ENCODE measurements at regions not wholly inside any gene's neighbourhood (a gene's known extent, or its start where the extent isn't known, plus 50 kb on each side); places are given as distances from the start of the nearest gene placed in this dataset.
A peak's percentile ranks its signal among the peaks of the same experiment; 100 is the strongest.

DNA sequence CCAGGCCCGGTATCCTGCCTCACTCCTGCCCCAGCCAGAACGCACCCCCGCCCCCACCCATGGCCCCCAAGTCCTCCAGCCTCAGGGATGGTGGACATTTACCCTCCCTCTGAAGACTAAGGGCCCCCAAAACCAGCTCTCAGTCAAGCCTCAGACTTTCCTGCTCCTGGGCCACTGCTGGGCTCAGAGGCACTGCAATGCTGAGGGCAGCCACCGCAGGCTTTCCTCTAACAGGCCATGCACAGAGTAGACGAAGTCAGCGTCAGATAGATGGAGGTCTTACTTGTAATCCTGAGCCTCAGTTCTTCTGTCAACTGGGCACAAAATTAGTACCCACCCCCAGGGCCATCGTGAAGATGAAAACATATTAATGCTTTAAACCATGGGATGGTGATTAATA, 92.6 kb downstream of the TTC32 start:
- DNase-seq (ENCODE audit: low read depth): no peak

GRCh38 chr2:19807866-19808265, 93.9 kb downstream of the TTC32 start:
- no peak for DNase-seq (ENCODE audit: low read depth)

- no peak for DNase-seq (ENCODE audit: low read depth)
Measured at GRCh38 chr2:19807346-19807745, 94.4 kb downstream of the TTC32 start.

- no peak for DNase-seq (ENCODE audit: low read depth)
Measured at GRCh38 chr2:19806591-19806990, 95.2 kb downstream of the TTC32 start.

GRCh38 chr2:19806131-19806530, 95.7 kb downstream of the TTC32 start:
- no peak for DNase-seq (ENCODE audit: low read depth)

DNA sequence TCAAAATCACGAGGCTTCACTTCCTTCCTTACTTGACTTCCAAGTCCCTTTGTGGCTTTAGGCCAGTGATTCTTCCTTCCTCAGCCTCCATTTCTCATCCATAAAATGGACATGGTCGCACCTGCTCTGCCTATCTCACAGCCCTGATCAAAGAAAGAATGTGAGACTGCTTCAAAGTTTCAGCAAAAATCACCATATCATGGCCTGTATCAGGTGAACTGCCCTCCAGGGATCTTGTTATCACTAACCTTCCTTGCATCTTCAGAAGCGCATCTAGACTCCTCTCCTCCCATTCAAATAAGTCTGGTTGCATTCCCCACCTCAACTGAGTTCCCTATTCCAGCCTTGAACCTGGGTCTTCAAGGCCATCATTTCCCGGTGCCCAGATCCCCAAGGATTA, 96.5 kb downstream of the TTC32 start:
- DNase-seq (ENCODE audit: low read depth): no peak

DNA sequence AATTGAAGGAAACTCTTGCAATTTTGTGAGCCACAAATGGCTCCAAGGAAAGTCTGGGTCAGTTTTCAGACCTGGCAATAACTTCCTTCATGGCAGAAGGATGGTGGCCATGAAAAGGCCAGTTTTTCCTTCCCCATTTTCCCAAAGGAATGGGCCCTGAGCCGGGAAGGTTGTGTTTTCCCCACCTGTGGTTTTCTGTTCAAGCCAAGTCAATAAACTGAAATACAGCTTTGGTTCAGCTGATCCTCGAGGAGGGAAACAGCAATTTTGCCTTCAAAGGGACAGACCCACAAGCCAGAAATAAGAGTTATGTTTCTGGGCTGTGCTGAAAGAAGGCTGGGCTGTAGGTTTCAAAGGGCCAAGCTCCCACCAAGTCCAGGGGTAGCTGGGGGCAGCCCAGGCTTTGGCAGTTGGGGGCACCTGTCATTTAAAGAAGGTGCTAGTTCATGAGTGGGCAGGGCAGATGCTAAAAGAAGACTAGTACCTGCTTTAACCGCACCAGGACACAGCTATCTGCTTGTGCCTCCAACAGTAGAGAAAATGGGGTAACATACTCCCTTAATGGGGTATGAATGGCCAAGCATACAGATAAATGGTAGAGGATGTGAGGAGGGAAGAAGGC, 97.0 kb downstream of the TTC32 start:
- no peak for DNase-seq (ENCODE audit: low read depth)

DNA sequence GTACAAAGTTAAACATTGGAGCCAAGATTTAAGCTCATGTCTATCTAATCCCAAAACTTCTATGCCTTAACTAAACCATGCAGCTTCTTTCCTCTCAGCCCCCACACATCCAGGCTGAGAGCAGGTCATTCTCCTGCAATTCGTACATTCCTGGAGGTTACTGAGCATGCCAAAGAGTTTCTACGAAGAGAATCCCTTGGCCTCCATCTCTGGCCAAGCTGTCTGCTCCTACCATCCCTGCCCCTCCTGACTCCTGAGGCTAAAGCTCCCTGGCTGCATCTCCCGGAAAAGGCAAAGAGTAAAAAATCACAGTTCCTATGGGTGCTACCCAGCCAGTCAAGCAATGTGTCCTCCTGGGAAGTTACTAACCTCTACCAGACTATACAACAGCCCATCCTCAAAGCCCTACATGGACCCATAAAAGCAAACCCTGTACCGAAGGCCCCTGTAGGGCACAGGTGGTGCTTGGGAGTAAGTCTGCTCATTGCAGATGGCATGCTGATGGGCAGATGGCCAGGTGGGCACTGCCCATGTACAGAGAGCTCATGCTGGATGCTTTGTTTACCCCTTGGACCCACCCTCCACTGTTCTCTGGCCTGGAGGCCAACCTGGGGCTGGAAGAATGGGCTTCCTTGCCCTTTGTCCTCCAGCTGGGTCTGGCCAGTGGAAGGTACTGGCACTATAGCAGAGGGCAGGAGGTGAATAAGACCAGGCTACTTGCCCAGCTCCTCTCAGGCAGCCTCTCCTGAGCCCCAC, 99.5 kb downstream of the TTC32 start:
- no peak for DNase-seq (ENCODE audit: low read depth)

- peak; percentile 88 for DNase-seq (ENCODE audit: low read depth)
Measured at GRCh38 chr2:19801367-19802080, 100.3 kb downstream of the TTC32 start.

DNA sequence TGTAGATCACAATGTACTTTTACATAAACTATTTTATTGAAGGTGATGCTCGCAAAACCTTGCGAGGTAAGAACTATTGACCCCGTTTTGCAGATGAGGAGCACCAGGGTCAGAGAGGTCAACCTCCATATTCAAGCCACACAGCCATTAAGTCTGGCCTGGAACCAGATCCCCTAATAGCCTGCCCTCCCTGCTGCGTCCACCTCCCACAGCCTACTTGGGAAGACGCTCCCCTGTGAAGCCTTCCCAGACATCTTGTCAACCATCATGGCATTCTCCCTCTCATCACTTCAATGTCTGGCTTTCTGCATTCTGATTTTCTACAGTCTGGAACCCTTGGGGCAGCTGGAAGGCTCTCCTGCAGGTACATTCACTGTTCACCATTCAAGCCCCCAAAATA, 101.0 kb downstream of the TTC32 start:
- DNase-seq (ENCODE audit: low read depth): no peak

DNA sequence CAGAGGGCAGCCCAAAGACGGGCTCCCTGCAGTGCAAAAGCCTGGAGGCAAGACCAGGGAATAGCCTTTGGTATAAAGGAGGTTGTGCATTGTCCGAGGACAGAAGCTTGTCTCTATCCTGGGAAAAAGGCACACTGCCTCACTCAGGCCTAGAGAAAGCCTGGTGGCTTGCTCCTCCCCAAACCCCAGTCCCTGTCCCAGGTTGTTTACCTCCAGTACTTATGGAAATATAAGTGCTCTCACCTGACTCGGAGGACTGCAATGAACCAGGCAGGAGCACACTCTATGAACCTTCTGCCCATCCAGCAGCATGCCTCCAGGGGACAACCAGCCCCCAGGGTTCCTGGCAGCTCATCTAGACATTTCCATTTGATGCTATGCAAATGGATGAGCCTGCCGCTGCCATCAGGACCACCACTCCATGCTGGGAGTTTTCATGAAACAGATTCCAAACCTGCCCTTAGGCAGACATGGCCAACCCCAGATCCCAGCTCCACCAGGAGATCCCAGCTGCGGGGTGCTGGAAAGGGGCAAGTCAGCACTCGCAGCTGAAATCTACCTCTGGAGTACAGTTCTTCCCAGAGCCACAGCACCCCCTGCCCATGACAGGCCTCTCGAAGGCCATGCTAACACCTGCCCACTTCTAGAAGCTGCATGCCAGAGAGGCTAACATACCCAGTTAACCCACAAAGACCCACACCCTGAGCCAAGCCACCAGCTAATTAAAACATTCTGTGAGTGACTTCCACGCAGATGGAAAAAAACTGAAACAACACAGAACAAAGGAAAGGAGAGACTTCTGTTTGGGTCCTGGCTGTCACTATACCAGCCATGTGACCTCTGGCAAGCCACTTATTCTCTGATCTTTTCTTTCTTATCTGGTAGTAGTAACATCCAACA, 101.7 kb downstream of the TTC32 start:
- DNase-seq (ENCODE audit: low read depth): no peak

GRCh38 chr2:19797871-19798270, 103.9 kb downstream of the TTC32 start:
- no peak for DNase-seq (ENCODE audit: low read depth)

DNA sequence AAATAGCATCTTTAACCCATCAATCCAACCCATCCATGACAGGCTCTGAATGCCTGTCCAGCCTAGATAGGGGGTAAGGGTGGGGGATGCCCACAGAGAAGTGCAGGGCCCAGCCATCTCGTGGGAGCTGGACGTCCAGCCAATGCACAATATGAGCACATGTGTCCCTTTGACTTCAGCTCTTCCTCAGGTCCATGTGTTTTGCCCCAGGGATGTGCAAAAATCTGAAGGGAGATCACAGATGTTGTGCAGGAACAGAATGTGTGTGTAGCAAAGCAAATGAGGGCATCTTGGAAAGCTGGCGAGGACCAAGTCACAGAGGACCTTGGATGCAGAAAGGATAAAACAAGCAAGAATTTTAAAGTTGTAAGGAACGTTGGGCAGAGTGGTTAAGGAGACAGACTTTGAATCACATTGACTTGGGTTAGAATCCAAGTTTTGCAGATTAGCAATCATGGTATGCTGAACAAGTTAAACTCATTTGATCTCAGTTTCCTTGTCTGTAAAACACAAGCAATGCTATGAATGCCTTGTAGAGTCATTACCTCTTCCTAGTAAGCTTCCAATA, 104.5 kb downstream of the TTC32 start:
- no peak for DNase-seq (ENCODE audit: low read depth)

DNA sequence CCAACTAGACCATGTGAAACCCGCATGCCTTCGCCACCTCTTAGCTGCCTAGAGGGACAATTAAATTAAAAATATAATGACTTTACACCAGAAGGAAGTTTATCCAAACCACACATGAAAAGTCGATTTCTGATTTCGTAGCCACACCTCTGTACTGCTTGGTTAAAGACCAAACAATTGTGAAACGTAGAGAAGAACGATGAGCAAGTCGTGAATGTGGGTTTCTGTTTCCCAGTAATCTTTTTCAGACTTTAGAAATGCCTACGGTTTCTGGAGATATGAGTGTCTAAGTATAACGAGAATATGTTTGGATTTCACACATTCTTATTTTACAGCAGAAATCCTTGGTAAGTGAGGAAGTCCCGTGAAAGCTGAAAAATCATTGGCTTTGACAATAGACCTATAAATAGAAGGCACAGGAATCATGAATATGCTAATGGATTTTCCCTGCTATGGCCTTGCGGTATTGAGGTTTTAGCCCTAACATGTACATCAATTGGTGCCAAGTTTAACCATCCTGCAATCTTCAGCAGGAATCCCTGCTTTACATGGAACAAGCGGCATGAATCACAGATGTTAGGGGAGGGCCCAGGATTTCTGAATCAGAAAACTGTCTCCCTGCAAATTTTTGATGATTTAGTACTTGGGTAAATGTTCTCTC, 105.6 kb downstream of the TTC32 start:
- no peak for DNase-seq (ENCODE audit: low read depth)

GRCh38 chr2:19793132-19793750, 108.5 kb downstream of the TTC32 start:
- DNase-seq (ENCODE audit: low read depth): no peak

- no peak for DNase-seq (ENCODE audit: low read depth)
Measured at GRCh38 chr2:19790291-19790690, 111.5 kb downstream of the TTC32 start.

DNA sequence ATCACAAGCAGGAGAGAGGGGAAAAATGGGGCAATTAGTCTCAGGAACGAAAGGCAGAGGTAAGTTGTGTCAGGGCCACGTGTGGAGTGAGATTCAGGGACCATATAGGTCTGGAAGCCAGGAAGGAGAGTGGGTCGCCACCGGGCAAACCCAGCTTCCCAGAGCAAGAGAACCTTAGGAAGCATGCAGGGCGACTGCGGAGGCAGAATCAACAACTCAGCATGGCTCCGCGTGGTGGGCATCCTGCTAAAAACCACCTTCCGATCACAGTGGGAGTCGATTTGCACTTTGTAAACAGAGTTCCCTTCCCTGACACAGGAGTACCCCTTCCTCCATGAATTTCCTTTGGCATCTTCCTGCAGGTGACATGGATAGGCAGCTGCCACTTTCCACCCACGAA, 114.6 kb downstream of the TTC32 start:
- no peak for DNase-seq (ENCODE audit: low read depth)

DNA sequence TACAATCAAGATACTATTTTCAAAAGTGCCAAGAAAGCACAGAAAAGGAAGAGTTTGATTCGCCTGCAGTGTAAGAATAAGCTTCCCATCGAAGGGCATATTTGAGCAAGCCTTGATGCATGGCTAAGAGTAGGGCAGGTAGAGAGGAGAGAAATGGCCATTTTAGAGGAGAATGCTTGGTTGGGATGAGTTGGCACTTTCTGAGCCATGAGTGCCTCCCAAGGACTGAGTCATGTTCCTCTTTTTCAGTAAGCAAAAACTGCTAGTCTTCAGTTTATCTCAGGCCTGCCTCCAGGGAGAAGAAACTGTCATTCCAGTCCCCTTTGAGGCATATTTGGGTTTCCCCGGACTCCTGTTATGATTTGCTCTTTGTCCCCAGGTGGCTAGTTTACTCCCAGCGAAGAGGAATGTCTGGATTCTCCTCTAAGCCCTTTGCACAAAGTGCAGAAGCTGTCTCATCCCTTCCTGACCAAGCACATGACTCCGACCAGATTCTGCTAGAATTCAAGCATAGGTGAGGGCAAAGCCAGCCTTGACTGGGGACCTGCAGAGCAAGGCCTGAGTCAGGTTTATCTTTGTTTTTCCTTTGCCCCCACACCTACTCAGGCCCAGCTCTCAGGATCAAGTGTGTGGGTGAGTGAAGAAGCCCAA, 115.2 kb downstream of the TTC32 start:
- no peak for DNase-seq (ENCODE audit: low read depth)

GRCh38 chr2:19785867-19786266, 115.9 kb downstream of the TTC32 start:
- no peak for DNase-seq (ENCODE audit: low read depth)

- DNase-seq (ENCODE audit: low read depth): peak; percentile 52
Measured at GRCh38 chr2:19785447-19785846, 116.3 kb downstream of the TTC32 start.

Data from HS-5 (cell line).